Natural killer cell (primary cell): ENCODE measurements at regions not wholly inside any gene's neighbourhood (a gene's known extent, or its start where the extent isn't known, plus 50 kb on each side); places are given as distances from the start of the nearest gene placed in this dataset.

Experiments
- ATAC-seq, 3 donors: fragments of 150-1000 bp in 2 of 3; fragments of 200-7000 bp in 1 of 3; cut with Tn5 transposase; 1 replicate in 1 of 3; 2 replicates in 2 of 3; pipeline ENCODE4 v1.10.0; 2021; ENCODE audit warnings: mild to moderate bottlenecking in 2 of 3, moderate library complexity in 2 of 3
- DNase-seq, 2 donors: peaks; one replicate each; pipeline versions ENCODE4 v3.0.0 to v3.0.0-alpha.2; 2013 to 2021; ENCODE audit warnings: mixed read lengths in 1 of 2
- H3K27ac ChIP-seq: one replicate; pipeline ENCODE4 v1.5.1; 2013; ENCODE audit warnings: mild to moderate bottlenecking, low read length
- H3K27me3 ChIP-seq: one replicate; pipeline ENCODE4 v1.6.1; 2013; ENCODE audit warnings: low read length; ENCODE audit not compliant: control insufficient read depth, insufficient read depth
- H3K36me3 ChIP-seq: one replicate; pipeline ENCODE4 v1.6.1; 2013; ENCODE audit warnings: low read length; ENCODE audit not compliant: control insufficient read depth, insufficient read depth
- H3K4me1 ChIP-seq: one replicate; pipeline ENCODE4 v1.6.1; 2013; ENCODE audit warnings: low read length; ENCODE audit not compliant: control insufficient read depth, insufficient read depth
- H3K4me3 ChIP-seq: one replicate; pipeline ENCODE4 v1.5.1; 2013; ENCODE audit warnings: low read length
- H3K9me3 ChIP-seq: one replicate; pipeline ENCODE4 v1.6.1; 2013; ENCODE audit warnings: low read length; ENCODE audit not compliant: control insufficient read depth, insufficient read depth
- H3K27ac Mint-ChIP-seq, 2 donors: one replicate each; pipeline ENCODE4 v1.8.0; 2022; ENCODE audit warnings: mild to moderate bottlenecking in 2 of 2, mixed read lengths in 2 of 2, moderate library complexity in 1 of 2
- H3K27me3 Mint-ChIP-seq, 2 donors: one replicate each; pipeline ENCODE4 v1.8.0; 2022; ENCODE audit warnings: low read depth in 2 of 2, mixed read lengths in 2 of 2
- H3K36me3 Mint-ChIP-seq: one replicate; pipeline ENCODE4 v1.8.0; 2022; ENCODE audit warnings: mixed read lengths
- H3K4me1 Mint-ChIP-seq, 2 donors: one replicate each; pipeline ENCODE4 v1.8.0; 2022; ENCODE audit warnings: mixed read lengths in 2 of 2
- H3K4me3 Mint-ChIP-seq: one replicate; pipeline ENCODE4 v1.8.0; 2022; ENCODE audit warnings: mild to moderate bottlenecking, moderate library complexity, mixed read lengths
- H3K9me3 Mint-ChIP-seq, 2 donors: one replicate each; pipeline ENCODE4 v1.8.0; 2022; ENCODE audit warnings: mixed read lengths in 2 of 2
- WGBS: methylation state at CpG from one replicate; pipeline ENCODE4 v1.1.7; 2013; ENCODE audit warnings: missing lambda C conversion rate; ENCODE audit not compliant: insufficient coverage; 5-methylcytosine and 5-hydroxymethylcytosine counted together
- intact Hi-C: fragments of 100-400 bp; cut with micrococcal nuclease; formaldehyde crosslinking; loops from one replicate; pipeline ENCODE4 v1.14.2; 2022
- TF ChIP-seq, protein P1 (sequence below): fragments of 200-600 bp; IDR thresholded peaks from one replicate; pipeline ENCODE4 v1.8.0; 2022; ENCODE audit warnings: antibody characterized with exemption

DNA sequence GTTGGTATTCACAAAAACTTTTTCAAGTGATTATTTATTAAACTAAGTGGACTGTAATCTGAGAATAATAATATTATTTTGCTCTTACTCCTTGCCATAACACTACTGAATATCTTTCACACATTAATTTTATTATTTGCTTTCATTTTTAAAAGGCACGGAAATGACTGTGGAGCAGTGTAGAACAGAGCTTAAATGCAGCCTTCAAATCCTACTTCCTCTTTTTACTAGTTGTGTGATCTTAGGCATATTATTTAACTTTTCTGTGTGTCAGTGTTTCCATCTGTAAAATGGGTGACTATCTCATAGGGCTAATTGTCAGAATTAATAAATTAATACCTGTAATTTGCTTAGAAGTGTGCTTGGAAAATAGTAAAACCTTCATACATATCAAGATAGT, 55.5 kb upstream of the SLC8A1 start:
- ATAC-seq (no peak), DNase-seq (no peak)
- Mint-ChIP-seq H3K9me3 (peaks cover 2 to 3% of the 10 kb centered on the region in 2 donors), H3K36me3 (no peaks in the 10 kb centered on the region), H3K4me3 (no peak overlapping the region), H3K27me3 (no peaks in the 10 kb centered on the region), H3K4me1 (no peaks in the 10 kb centered on the region), H3K27ac (no peak overlapping the region)
- H3K27me3 ChIP-seq: no peaks in the 10 kb centered on the region
- TF ChIP-seq, protein P1, sequence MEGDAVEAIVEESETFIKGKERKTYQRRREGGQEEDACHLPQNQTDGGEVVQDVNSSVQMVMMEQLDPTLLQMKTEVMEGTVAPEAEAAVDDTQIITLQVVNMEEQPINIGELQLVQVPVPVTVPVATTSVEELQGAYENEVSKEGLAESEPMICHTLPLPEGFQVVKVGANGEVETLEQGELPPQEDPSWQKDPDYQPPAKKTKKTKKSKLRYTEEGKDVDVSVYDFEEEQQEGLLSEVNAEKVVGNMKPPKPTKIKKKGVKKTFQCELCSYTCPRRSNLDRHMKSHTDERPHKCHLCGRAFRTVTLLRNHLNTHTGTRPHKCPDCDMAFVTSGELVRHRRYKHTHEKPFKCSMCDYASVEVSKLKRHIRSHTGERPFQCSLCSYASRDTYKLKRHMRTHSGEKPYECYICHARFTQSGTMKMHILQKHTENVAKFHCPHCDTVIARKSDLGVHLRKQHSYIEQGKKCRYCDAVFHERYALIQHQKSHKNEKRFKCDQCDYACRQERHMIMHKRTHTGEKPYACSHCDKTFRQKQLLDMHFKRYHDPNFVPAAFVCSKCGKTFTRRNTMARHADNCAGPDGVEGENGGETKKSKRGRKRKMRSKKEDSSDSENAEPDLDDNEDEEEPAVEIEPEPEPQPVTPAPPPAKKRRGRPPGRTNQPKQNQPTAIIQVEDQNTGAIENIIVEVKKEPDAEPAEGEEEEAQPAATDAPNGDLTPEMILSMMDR: no peak
- H3K36me3 ChIP-seq: no peaks in the 10 kb centered on the region
- intact Hi-C loops: no loop called here
- H3K4me3 ChIP-seq: no peak overlapping the region
- no CpG with 5 or more reads among the region's 1 CpG for WGBS
- no peaks in the 10 kb centered on the region for H3K4me1 ChIP-seq
- H3K27ac ChIP-seq: no peak overlapping the region
- no peaks in the 10 kb centered on the region for H3K9me3 ChIP-seq

DNA sequence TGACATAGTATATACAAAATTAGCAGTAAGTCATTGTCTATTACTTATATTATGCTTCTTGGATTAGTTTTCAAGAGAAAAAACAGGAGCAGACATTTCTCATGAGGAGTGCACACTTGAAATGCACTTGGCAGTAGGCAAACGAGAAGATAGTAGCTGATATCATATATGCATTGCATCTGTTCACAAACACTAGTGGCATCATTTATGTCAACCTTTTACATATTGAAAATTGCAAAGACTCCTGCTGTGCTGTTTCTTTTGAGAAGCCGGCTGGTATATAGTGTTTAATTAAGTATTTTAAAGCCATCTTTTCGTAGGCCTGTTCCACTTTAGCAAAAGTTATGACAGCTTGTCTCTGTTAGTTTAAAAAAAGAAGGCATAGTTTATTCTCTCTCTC, 58.4 kb upstream of the SLC8A1 start:
- WGBS: 75% methylated on average over 3 of the region's 3 CpGs
- Histone ChIP-seq H3K4me3 (no peak overlapping the region), H3K36me3 (no peaks in the 10 kb centered on the region), H3K9me3 (no peaks in the 10 kb centered on the region), H3K27me3 (no peaks in the 10 kb centered on the region), H3K4me1 (no peaks in the 10 kb centered on the region), H3K27ac (no peak overlapping the region)
- ATAC-seq (no peak), DNase-seq (no peak)
- no peaks in the 10 kb centered on the region for H3K27me3 Mint-ChIP-seq
- H3K4me1 Mint-ChIP-seq: no peaks in the 10 kb centered on the region
- H3K36me3 Mint-ChIP-seq: no peaks in the 10 kb centered on the region
- TF ChIP-seq, protein P1: no peak
- H3K4me3 Mint-ChIP-seq: no peak overlapping the region
- intact Hi-C loops: no loop called here
- peaks cover 0 to 3% of the 10 kb centered on the region in 2 donors for H3K9me3 Mint-ChIP-seq
- H3K27ac Mint-ChIP-seq: no peak overlapping the region

DNA sequence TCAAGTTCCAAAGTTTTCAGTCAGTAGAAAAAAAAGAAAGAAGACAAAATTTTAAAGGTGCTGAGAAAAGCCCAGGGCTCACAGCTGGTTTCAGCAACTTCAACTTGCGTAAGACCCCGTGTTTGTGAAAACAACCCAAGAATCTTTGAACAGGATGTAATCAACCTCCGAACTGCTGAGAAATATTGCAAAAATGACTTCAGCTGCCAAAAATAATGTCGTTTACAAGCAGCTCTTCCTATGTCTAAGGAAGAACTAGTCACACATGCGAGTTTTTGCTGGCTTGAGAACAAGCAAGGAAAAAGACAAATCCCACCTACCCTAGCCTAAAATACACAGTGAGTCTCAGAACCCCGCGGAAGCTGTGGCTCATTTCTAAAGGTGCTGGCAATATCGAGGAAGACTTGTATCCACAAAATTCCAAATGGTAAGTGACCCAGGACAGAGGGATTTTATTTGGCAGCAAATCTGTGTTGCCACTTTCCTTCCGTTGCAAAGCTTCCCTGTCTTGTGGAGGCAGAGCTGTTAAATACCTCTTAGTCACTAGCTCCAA, 59.8 kb upstream of the SLC8A1 start:
- 52% methylated on average over 9 of the region's 9 CpGs for WGBS
- no peaks in the 10 kb centered on the region for H3K4me1 ChIP-seq
- Mint-ChIP-seq H3K27ac (no peak overlapping the region), H3K4me3 (no peak overlapping the region), H3K4me1 (no peaks in the 10 kb centered on the region), H3K27me3 (no peaks in the 10 kb centered on the region), H3K36me3 (no peaks in the 10 kb centered on the region), H3K9me3 (peaks cover 0 to 3% of the 10 kb centered on the region in 2 donors)
- H3K4me3 ChIP-seq: no peak overlapping the region
- DNase-seq: no peak
- H3K9me3 ChIP-seq: no peaks in the 10 kb centered on the region
- TF ChIP-seq, protein P1: no peak
- no peak overlapping the region for H3K27ac ChIP-seq
- no peak for ATAC-seq
- intact Hi-C loops: no loop called here
- H3K36me3 ChIP-seq: no peaks in the 10 kb centered on the region
- no peaks in the 10 kb centered on the region for H3K27me3 ChIP-seq

DNA sequence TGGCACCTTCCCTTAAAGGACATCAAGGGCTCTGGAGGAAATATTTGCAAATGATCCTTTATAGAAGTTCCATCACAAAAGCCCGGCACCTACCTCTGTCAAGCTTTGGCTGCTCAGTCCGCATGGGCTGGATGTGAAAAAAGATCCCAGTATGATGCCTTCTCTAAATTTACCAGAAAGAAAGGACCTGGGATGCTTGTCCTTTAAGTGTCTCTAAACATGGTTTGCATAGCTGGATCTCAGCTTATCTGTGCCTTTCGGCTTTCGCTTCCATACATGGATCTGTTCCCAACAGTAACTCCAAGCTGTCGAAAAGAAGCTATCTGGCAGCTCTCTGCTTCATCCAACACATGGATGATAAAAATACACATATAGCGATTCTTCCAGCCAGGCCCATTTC, 60.4 kb upstream of the SLC8A1 start:
- 95% methylated on average over 6 of the region's 6 CpGs for WGBS

More for the DNA sequence above, 60.4 kb upstream of the SLC8A1 start:
- Mint-ChIP-seq H3K9me3 (peaks cover 0 to 3% of the 10 kb centered on the region in 2 donors), H3K4me1 (no peaks in the 10 kb centered on the region), H3K4me3 (no peak overlapping the region), H3K36me3 (no peaks in the 10 kb centered on the region), H3K27ac (no peak overlapping the region), H3K27me3 (no peaks in the 10 kb centered on the region)
- H3K36me3 ChIP-seq: no peaks in the 10 kb centered on the region
- H3K27ac ChIP-seq: no peak overlapping the region
- TF ChIP-seq, protein P1: no peak
- H3K9me3 ChIP-seq: no peaks in the 10 kb centered on the region
- ATAC-seq: no peak
- DNase-seq: no peak
- H3K4me3 ChIP-seq: no peak overlapping the region
- H3K27me3 ChIP-seq: no peaks in the 10 kb centered on the region
- intact Hi-C loops: no loop called here
- H3K4me1 ChIP-seq: no peaks in the 10 kb centered on the region
